Activated CD8-positive, alpha-beta memory T cell treated with anti-CD3 and anti-CD28 coated beads for 24 hours (primary cell): ENCODE measurements at regions not wholly inside any gene's neighbourhood (a gene's known extent, or its start where the extent isn't known, plus 50 kb on each side); places are given as distances from the start of the nearest gene placed in this dataset.
A peak's percentile ranks its signal among the peaks of the same experiment; 100 is the strongest.
"Not testable (repeated sequence)": the region's sequence is repeated elsewhere in the genome, so short reads cannot be mapped to it uniquely, and the experiment has no call there.

Source experiments
- DNase-seq: peaks from one replicate; pipeline ENCODE4 v3.0.0-alpha.2; 2020

DNA sequence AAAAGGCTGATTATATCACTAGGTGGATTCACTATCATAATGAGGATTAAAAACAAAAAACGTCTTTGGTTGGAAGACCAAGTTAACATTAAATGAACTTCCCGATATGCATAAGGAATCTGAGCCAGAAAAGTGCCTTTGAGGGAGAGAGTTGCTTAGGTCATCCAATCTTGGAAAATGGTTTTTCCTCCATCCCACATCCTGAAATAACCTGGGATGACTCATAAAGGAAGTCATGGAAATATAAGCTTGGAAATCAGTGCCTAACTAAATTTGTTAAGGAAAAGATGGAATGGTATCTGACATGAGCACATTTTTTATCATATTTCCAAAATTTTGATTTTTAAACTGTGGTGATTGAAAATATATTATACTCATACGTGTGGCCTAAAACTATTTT, 66.0 kb downstream of the KBTBD8 start:
- DNase-seq, result no peak

DNA sequence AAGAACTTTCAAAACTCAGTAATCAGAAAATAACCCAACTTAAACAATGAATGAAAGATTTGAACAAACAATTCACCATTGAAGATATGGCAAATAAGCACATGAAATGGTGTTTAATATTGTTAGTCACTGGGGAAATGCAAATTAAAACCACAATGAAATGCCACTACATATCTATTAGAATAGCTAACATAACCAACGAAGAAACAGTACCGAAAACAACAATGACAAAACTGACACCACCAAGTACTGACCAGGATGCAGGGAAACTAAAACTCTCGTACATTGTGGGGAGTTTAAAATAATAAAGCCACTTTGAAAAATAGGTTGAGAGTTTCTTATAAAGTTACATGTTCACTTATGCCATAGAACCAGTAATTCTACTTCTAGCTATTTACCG, 69.1 kb downstream of the KBTBD8 start:
- DNase-seq, result no peak

DNA sequence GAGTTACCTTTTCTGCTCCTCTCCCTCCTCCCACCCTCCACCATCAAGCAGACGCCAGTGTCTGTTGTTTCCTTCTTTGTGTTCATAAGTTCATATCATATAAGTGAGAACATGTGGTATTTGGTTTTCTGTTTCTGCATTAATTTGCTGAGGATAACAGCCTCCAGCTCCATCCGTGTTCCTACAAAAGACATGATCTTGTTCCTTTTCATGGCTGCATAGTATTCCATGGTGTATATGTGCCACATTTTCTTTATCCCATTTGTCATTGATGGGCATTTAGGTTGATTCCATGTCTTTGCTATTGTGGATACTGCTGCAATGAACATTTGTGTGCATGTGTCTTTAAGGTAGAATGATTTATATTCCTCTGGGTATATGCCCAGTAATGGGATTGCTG, 74.5 kb downstream of the KBTBD8 start:
- DNase-seq, result not testable (repeated sequence)

DNA sequence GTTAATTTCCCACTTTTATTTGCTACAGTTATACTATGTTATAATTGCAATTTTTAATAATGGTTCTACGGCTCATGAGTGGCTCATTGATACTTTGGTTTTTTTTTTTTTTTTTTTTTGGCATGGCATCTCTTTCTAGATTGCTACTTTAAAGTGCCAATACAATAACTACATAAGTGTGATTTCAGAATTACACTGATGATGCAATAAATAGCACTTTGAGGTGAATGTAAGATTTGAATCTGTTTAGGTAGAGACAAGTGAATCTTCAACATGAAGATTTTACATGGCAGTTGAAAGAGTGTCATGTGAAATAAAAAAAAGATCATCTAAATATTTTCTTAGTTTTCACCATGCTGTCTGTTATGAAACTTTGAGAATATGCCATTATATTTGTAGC, 75.7 kb downstream of the KBTBD8 start:
- no peak for DNase-seq

DNA sequence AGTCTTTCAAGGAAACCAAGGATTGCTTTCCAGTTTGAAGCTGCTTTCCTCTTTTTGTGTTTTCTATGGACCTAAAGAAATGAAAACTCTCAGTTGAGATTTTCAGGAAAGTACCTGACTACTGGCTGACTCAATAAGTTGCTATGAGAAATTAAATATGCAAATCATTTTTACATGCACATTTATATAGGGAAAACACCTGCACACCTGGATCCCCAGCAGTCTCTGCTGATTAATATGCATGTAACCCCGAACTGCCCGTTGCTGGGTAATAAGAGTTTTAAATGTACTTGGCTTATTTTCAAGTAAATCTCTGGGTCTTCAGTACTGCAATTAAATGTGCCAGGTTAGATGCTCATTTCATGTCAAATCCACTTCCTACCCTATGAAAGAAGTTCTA, 77.2 kb downstream of the KBTBD8 start:
- DNase-seq, result no peak

DNA sequence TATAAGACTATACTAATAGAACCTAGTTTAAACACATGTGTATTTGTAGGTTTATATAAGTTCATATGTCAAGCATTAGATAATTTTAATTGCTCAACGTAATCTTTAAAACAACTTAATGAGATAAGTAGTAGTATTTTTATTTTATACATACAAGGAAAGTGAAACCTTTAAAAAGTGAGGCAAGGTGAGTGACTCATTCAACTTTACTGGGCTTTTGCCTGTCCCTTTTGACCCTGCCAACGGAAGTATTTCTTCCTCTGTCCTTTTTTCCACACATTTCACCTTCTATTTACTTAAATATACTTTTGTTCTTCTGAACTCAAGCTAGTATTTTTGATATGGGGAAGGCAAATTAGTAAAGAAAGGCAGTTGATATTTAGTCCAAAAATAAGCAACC, 78.5 kb downstream of the KBTBD8 start:
- DNase-seq, result no peak

DNA sequence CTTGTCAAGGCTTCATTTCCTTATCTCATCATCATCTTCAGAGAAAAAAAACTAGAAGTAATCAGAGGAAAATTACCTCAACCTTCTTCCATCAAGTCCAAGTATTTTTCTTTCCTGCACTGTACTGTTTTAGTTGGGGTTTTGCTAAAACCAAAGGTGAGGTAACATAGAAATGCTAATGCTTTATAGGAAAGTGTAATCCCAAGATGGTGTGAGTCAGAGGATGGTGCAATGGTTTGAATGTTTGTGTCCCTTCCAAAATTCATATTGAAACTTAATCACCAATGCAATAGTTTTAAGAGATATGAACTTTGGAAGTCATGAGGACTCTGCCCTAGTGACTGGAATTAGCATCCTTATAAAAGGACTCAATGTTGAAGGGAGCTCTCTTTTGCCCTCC, 79.5 kb downstream of the KBTBD8 start:
- DNase-seq, result no peak

DNA sequence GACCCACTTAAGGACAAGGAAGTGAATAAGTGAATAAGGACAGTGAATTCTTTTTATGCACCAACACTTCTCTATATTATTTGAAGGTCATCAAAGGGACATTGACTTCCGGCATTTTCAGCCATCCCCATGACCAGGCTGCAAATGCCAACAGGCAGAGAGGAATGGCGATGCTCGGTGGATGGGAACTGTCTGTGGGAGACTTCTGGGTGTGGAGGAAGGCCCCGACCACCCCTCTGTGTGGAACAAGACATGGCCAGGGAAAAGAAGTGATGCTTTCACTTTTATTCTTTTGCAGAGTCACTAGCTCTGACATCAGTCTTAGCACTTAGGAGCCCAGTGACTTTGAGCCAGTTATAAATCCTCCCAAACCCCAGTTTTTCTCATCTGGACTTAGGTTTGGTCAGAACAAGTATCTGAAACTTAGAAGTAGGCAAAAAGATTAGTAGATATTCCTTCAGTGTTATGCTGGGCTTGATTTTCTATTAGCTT, 84.5 kb downstream of the KBTBD8 start:
- DNase-seq, result no peak

DNA sequence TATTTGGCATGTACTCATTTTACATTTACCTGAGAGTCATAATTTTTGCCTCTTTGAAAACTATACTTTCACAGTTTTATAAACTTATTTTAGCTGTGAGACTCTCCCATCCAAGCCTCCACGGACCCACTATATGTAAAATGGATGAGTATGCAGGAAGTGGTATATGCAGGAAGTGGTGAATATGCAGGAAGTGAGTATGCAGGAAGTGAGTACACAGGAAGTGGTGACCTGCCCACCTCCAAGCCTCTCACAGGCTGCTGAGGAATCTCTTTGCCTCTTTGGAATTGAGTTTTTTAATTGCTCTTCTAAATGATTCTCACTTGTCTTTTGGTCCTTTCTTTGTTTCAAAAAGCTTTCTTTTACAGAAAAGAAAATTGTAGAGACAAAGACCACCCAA, 85.2 kb downstream of the KBTBD8 start:
- peak; percentile 61 for DNase-seq

DNA sequence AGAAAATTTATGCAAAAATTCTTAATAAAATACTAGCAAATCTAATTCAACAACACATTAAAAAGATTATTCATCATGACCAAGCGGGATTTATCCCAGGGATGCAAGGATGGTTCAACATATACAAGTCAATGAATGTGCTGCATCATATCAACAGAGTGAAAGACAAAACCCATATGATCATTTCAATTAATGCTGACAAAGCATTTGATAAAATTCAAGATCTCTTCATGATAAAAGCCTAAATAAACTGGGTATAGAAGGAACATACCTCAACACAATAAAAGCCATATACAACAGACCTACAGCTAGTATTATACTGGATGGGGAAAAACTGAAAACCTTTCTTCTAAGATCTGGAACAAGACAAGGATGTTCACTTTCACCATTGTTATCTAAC, 89.7 kb downstream of the KBTBD8 start:
- no peak for DNase-seq

DNA sequence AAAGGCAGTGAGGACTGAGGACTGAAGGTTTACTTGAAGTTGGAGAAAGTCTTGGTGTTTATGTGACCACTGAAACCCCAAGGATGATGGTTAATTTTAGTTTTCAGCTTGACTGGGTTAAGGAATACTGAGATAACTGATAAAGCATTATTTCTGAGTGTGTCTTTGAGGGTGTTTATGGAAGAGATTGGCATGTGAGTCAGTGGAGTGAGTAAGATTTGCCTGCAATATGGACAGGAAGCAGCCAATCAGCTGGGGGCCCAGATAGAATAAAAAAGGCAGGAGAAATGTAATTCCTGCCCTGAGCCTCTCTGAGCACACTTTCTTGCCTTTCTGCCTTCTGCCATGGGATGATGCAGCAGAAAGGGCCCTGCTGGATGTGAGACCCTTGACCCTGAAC, 92.4 kb downstream of the KBTBD8 start:
- DNase-seq, result no peak

DNA sequence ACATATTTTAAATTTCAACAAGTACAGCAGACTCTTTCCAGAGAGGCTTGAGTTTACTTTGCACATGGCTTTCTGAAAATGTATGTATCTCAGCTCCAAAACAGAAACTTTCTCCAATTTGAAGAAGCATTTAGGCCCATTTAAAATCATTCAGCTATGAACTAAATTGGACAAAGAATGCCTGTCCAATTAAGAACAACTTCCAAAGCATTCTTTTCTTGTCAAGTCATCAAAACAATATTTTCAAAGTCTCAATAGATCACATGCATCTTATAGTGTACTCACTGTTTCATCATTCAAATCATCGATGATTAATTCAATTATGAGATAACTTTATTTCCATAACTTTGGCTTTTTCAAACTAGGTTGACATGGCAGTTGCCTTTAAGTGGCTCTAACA, 95.2 kb downstream of the KBTBD8 start:
- DNase-seq, result no peak

DNA sequence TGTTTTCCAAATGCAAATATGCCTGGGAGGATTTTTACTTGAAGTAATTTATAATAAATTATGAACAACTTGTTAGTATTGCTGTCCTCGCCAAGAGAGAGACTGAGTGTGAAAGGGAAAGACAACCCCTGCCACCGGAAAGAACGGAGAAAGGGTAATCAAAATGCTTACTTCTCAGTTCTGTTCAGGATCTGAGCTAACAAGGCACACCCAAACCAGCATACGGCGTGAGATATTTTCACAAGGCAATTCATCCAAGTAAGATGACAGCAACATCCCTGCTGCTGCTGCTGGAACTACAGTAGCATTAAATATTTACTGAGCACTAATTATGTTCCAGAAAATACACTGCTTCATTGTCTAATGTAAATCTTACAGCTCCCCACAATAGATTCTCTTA, 96.1 kb downstream of the KBTBD8 start:
- no peak for DNase-seq

DNA sequence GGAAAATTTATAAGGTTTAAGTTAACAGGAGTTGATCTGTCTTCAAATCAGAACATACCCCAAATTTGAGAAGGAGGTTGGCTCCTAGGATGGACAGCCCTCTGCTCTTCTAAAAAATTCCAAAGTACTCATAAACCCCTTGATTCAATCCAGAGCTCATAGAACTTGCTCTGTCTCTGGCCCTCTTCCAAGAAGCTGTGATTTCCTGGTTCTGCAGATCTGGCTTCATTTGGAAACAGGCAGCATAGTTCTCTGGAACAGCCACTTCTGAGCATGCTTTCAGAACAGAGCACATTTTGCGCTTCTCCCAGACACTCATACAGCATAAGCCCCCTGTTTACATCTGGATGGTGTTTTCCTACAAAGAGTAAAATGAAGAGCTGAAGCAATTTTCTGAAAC, 96.7 kb downstream of the KBTBD8 start:
- DNase-seq, result no peak

DNA sequence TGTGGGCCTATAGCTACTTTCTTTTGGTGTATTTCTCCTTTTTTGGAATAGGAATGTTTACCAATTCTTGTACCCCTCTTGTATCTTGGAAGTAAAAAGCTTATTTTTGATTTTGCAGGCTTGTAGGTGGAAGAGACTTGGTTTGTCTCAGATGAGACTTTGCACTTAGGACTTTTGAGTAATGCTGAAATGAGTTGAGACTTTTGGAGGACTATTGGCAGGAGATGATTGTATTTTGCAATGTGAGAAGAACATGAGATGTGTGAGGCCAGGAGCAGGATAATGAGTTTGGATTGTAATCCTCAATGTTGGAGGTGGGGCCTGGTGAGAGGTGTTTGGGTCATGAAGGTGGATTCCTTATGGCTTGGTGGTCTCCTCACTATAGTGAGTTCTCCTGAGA, 106.3 kb downstream of the KBTBD8 start:
- DNase-seq, result no peak

DNA sequence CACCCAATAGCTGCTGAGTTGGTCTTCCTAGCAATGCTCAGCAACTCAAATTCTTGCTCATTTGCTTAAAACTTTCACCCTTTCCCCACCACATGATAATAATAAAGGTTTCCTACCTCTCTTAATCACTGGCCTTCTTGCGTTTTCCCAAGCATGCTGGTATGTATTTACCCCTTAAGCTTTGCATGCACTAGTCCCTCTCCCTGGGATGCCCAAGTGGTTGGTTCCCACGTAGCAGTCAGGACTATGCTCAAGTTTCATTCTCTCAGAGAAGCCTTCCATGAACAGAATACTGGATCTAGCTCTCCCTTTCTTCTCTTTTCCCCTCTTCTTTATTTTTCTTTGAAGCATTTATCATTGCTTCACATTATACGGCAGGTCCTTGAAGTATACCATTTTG, 108.8 kb downstream of the KBTBD8 start:
- DNase-seq, result no peak

DNA sequence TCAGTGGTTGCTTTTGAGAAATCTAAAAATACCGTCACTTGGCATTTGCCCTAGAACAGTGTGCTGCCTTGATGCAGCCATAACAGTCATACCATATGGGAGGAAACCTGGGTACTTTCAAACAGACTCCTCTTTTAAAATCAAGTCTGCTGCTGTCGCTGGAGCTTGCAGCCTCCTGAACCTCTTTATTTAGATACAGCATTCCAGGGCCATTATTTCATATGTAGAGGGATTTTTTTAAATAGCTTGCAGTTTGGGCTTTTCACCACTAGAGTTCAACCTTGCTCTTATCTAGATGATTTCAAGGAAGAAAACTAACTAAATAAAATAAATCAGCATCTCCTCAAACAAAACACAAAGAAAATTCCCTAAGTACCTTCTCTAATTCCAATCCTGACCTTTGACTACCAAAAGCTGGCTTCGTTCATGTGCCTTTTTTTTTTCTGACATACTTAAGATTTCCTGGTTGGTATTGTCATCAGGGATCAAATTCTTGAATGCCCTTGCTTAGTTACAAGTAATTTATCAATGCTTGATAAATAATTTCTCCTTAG, 111.6 kb downstream of the KBTBD8 start:
- DNase-seq, result no peak

DNA sequence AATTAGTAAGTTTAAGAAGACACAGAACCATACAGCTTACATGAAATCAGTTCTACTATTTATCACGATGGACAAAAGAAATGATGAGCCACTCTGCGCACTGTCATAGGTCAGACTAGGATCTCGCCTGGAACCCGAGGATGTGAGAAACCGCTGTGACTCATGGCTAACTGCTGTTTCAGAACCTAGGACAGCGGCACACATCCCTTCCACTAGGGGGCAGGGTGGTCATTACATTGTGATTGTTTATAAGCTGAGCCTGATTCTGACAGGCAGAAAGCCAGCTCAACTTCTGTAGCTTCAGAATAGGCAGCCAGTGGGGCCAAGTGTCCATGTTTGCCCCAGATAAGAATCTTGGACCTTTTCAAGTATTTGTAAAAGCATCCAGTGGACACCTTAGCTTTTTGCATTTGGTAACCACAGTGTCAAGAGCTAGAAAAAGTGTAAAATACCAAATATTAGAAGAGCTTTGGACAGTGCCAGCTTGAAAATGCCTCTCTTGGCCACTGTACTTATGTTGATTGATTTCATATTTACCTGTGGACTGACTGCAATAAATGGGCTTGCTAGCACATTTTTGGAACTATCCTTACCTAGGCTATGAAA, 115.8 kb downstream of the KBTBD8 start:
- peak; percentile 91 for DNase-seq

DNA sequence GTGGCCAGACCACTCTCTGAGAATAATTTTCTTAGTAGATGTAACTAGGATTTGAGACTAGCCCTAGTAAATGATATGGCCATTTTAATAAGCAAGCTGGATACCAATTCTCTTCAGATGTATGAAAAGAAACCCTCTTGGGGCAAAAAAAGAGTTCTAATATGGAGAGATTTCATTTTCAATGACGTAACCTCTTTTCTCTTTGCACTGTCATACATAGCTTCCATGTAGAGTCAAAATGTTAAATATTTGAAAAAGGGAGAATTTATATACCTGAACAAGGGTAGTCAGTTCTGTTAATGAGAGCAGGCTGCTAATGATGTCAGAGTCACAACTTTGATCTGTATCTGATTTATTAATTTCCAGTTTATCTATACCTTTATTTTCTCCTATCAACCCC, 120.0 kb downstream of the KBTBD8 start:
- DNase-seq, result no peak

DNA sequence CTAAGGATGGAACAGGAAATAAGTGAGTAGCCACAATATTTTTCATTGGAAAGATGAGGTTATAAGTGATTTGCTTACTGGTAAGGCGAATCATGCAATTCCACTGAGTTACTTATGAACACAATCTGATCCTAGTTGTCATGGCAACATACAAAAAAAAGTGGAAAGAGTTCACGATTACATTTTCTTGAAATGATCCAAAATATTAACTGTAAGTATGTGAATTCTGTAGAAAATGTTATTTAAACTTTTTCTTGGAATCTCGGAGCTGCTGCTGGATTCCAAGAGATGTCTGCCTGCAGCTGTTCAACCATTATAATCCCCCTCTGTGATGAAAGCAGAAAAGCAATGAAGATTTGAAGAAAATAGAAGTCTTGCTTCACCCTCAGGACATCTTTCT, 120.5 kb downstream of the KBTBD8 start:
- no peak for DNase-seq

DNA sequence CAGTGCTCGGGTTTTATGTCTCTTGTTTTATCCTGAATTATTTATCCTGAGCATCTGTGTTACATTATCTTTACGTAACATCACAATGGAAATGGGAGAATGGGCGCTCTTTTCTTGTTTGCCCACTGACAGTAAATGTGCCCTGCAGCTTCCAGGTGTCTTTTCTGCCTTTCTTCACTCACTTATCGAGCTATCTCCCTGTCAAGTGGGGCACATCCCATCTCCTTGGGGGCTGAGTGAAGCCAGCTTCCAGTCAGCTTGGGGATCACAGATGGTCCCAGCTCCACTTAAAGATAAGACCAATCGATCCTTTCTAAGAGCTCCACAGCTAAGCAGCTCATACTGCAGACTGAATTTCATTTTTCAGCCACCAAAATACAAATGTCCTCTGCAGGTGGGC, 125.8 kb downstream of the KBTBD8 start:
- no peak for DNase-seq

DNA sequence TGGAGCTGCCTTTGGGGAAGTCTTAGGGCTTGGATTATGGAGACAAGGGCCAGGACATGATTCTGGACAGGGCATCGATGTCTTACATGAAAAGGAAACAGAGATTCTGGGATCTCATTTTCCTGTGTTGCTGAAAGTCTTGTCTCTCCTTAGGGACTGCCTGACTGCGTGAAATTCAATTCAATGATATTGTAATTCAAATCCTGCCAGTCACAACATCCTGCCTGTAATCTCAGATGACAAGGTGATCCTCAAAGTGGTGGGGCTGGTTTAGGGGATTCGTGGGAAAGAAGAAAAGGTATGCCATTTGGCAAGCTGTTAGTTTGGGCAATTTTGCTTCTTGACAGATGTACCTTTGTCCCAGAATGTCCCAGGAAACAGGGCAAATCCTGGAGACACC, 129.1 kb downstream of the KBTBD8 start:
- DNase-seq, result no peak

DNA sequence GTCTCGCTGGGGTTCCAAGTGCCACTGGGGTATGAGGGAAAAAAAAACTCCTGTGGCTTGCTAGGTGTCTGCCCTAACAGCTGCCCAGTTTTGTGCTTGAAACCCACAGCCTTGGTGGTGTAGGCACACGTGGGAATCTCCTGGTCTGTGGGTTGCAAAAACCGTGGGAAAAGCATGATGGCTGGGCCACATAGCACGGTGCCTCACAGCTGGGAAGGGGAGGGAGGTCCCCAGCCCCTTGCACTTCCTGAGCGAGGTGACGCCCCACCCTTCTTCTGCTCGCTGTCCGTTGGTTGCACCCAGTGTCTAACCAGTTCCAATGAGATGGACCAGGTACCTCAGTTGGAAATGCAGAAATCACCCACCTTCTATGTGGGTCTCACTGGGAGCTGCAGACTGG, 144.3 kb downstream of the KBTBD8 start:
- DNase-seq, result no peak

DNA sequence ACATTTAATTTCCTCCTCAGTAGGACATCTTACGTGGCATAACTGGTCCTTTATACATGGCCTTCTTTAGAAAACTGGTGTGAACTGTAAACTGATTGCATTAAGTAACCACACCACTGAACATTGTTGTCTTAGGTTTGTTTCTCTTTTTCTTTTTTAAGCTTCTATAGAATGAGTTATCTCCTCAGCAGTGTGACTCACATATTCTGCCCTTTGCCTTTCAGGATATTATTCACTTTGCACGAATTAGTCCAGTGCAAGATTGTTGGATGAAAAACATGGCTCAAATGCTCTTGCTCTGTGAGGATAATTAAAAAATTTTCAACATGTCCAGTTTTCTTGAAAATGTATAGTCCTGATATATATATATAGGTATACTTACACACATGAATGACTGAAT, 147.6 kb downstream of the KBTBD8 start:
- no peak for DNase-seq

DNA sequence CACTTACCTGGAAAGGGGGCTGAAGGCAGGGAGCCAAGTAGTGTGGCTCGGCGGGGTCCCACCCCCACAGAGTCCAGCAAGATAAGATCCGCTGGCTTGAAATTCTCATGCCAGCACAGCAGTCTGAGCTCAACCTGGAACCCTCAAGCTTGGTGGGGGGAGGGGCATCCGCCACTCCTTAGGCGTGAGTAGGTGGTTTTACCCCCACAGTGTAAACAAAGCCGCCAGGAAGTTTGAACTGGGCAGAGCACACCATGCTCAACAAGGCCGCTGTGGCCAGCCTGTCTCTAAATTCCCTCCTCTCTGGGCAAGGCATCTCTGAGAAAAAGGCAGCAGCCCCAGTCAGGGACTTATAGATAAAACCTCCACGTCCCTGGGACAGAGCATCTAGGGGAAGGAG, 156.3 kb downstream of the KBTBD8 start:
- no peak for DNase-seq
